Testis (tissue), 2 donors: ENCODE measurements at regions not wholly inside any gene's neighbourhood (a gene's known extent, or its start where the extent isn't known, plus 50 kb on each side); places are given as distances from the start of the nearest gene placed in this dataset.

ENCODE experiments used
- CTCF ChIP-seq, 3 experiments: fragments of 450-650 bp in 2 of 3; fragments of 200-600 bp in 1 of 3; sonication (generic) in 1 of 3; IDR thresholded peaks; one replicate each; pipeline ENCODE4 v1.5.1; 2016 to 2019; ENCODE audit warnings: antibody characterized with exemption in 3 of 3, mild to moderate bottlenecking in 2 of 3, moderate library complexity in 1 of 3
- POLR2A ChIP-seq: fragments of 450-650 bp; IDR thresholded peaks from one replicate; pipeline ENCODE4 v1.6.1; 2017; ENCODE audit warnings: antibody characterized with exemption, mild to moderate bottlenecking, moderate library complexity

- no peak for TF ChIP-seq CTCF (IDR thresholded peaks at IDR 0.05)
- TF ChIP-seq POLR2A, result no peak
These were observed 93.6 kb upstream of the ZNF462 start for GRCh38 chr9:106769331-106769730.
